ENCODE measurements at regions not wholly inside any gene's neighbourhood (a gene's known extent, or its start where the extent isn't known, plus 50 kb on each side); places are given as distances from the start of the nearest gene placed in this dataset.
A peak's percentile ranks its signal among the peaks of the same experiment; 100 is the strongest.
"Not testable (repeated sequence)": the region's sequence is repeated elsewhere in the genome, so short reads cannot be mapped to it uniquely, and the experiment has no call there.

DNA sequence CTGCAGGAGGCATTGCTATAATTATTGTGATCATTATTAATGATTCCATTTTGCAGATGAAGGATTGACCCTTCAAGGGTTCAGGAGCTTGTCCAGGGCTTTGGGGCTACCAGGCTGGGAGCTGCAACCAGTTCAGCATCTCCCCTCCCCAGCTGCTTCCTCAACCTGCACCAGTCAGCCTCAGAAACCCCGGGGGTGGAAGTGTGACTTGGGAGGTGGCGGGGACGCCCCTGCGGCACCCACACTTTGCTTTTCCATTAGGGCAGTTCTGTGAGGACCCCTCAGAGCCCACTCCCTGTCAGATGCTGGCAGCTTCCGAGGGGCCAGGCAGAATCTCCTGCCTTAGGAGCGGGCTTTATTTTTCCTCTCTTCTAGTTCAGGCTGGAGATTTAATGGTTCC is 85.6 kb downstream of the OLFM1 start:
- no peak overlapping the region for H3K4me3 Mint-ChIP-seq
- Histone ChIP-seq H3K4me3 (ENCODE audit: low read depth, low read length) (no peak overlapping the region), H3K9me3 (ENCODE audit: control insufficient read depth in 2 of 2, low read length in 2 of 2) (no peaks in the 10 kb centered on the region), H3K27me3 (ENCODE audit: control insufficient read depth, insufficient read depth, low read length) (no peaks in the 10 kb centered on the region), H3K27ac (ENCODE audit: insufficient read depth, low read length, poor library complexity, severe bottlenecking) (no peak overlapping the region), H3K4me1 (ENCODE audit: control insufficient read depth, insufficient read depth, low read length, poor library complexity, severe bottlenecking) (no peaks in the 10 kb centered on the region), H3K36me3 (ENCODE audit: control insufficient read depth, insufficient read depth, low read length) (no peaks in the 10 kb centered on the region)
- peaks cover 0 to 2% (median 0%) of the 10 kb centered on the region in 7 donors for H3K9me3 Mint-ChIP-seq
- ATAC-seq (ENCODE audit: low read depth in 2 of 2) = no peak
- no peaks in the 10 kb centered on the region for H3K36me3 Mint-ChIP-seq
- no peaks in the 10 kb centered on the region for H3K4me1 Mint-ChIP-seq
- DNase-seq = no peak
- H3K27me3 Mint-ChIP-seq = peaks cover 6% of the 10 kb centered on the region
- H3K27ac Mint-ChIP-seq = no peak overlapping the region

- H3K27me3 Mint-ChIP-seq = peaks cover 6% of the 10 kb centered on the region
- Histone ChIP-seq H3K4me1 (ENCODE audit: control insufficient read depth, insufficient read depth, low read length, poor library complexity, severe bottlenecking) (no peaks in the 10 kb centered on the region), H3K27ac (ENCODE audit: insufficient read depth, low read length, poor library complexity, severe bottlenecking) (no peak overlapping the region), H3K4me3 (ENCODE audit: low read depth, low read length) (no peak overlapping the region), H3K36me3 (ENCODE audit: control insufficient read depth, insufficient read depth, low read length) (no peaks in the 10 kb centered on the region), H3K27me3 (ENCODE audit: control insufficient read depth, insufficient read depth, low read length) (no peaks in the 10 kb centered on the region), H3K9me3 (ENCODE audit: control insufficient read depth in 2 of 2, low read length in 2 of 2) (no peaks in the 10 kb centered on the region)
- ATAC-seq (ENCODE audit: low read depth in 2 of 2) (no peak), DNase-seq (no peak)
- H3K4me3 Mint-ChIP-seq = no peak overlapping the region
- H3K4me1 Mint-ChIP-seq = no peaks in the 10 kb centered on the region
- H3K9me3 Mint-ChIP-seq = peaks cover 0 to 2% (median 0%) of the 10 kb centered on the region in 7 donors
- no peak overlapping the region for H3K27ac Mint-ChIP-seq
- no peaks in the 10 kb centered on the region for H3K36me3 Mint-ChIP-seq
Measured at GRCh38 chr9:135174248-135174647, 86.8 kb downstream of the OLFM1 start.

DNA sequence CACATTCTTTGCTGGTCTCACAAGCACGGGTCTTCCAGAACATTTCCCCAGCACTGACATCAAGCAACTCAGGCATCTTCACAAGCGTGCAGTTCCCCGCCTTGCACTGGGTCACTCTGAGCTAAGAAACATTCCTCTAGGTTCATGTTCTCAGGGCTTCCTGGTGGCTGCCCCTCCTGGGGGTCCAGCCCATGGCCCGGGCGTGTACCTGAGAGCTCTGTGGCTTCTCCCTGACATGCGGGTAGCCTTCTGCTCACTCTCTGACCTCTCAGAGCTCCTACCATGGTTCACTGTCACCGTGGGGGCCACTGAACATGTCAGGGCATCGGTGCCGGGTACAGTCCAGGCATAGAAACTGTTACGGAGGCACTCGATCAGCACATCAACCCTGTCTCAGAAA is 87.5 kb downstream of the OLFM1 start:
- Mint-ChIP-seq H3K27me3 (peaks cover 6% of the 10 kb centered on the region), H3K27ac (no peak overlapping the region), H3K4me1 (no peaks in the 10 kb centered on the region), H3K36me3 (no peaks in the 10 kb centered on the region), H3K4me3 (no peak overlapping the region), H3K9me3 (peaks cover 0 to 2% (median 0%) of the 10 kb centered on the region in 7 donors)
- Histone ChIP-seq H3K4me3 (ENCODE audit: low read depth, low read length) (no peak overlapping the region), H3K27ac (ENCODE audit: insufficient read depth, low read length, poor library complexity, severe bottlenecking) (no peak overlapping the region), H3K9me3 (ENCODE audit: control insufficient read depth in 2 of 2, low read length in 2 of 2) (no peaks in the 10 kb centered on the region), H3K27me3 (ENCODE audit: control insufficient read depth, insufficient read depth, low read length) (no peaks in the 10 kb centered on the region), H3K4me1 (ENCODE audit: control insufficient read depth, insufficient read depth, low read length, poor library complexity, severe bottlenecking) (no peaks in the 10 kb centered on the region), H3K36me3 (ENCODE audit: control insufficient read depth, insufficient read depth, low read length) (no peaks in the 10 kb centered on the region)
- ATAC-seq (ENCODE audit: low read depth in 2 of 2) (peak in 1 of 2 donors; percentile 17), DNase-seq (no peak)

GRCh38 chr9:135176284-135176683 is 88.8 kb downstream of the OLFM1 start:
- Histone ChIP-seq H3K27ac (ENCODE audit: insufficient read depth, low read length, poor library complexity, severe bottlenecking) (no peak overlapping the region), H3K4me3 (ENCODE audit: low read depth, low read length) (no peak overlapping the region), H3K9me3 (ENCODE audit: control insufficient read depth in 2 of 2, low read length in 2 of 2) (no peaks in the 10 kb centered on the region), H3K27me3 (ENCODE audit: control insufficient read depth, insufficient read depth, low read length) (no peaks in the 10 kb centered on the region), H3K36me3 (ENCODE audit: control insufficient read depth, insufficient read depth, low read length) (no peaks in the 10 kb centered on the region), H3K4me1 (ENCODE audit: control insufficient read depth, insufficient read depth, low read length, poor library complexity, severe bottlenecking) (no peaks in the 10 kb centered on the region)
- Mint-ChIP-seq H3K36me3 (no peaks in the 10 kb centered on the region), H3K9me3 (peaks cover 0 to 2% (median 0%) of the 10 kb centered on the region in 7 donors), H3K4me1 (no peaks in the 10 kb centered on the region), H3K4me3 (no peak overlapping the region), H3K27ac (no peak overlapping the region), H3K27me3 (no peaks in the 10 kb centered on the region)
- no peak for DNase-seq
- no peak for ATAC-seq (ENCODE audit: low read depth in 2 of 2)

- not testable (repeated sequence) for H3K9me3 ChIP-seq (ENCODE audit: control insufficient read depth in 2 of 2, low read length in 2 of 2); H3K4me1 Mint-ChIP-seq; DNase-seq; H3K36me3 Mint-ChIP-seq; H3K36me3 ChIP-seq (ENCODE audit: control insufficient read depth, insufficient read depth, low read length); H3K4me3 ChIP-seq (ENCODE audit: low read depth, low read length); H3K27me3 ChIP-seq (ENCODE audit: control insufficient read depth, insufficient read depth, low read length); H3K4me3 Mint-ChIP-seq; H3K27ac ChIP-seq (ENCODE audit: insufficient read depth, low read length, poor library complexity, severe bottlenecking); H3K27me3 Mint-ChIP-seq; ATAC-seq (ENCODE audit: low read depth in 2 of 2); H3K27ac Mint-ChIP-seq; H3K9me3 Mint-ChIP-seq; H3K4me1 ChIP-seq (ENCODE audit: control insufficient read depth, insufficient read depth, low read length, poor library complexity, severe bottlenecking)
Measured at GRCh38 chr9:135177562-135177961, 90.1 kb downstream of the OLFM1 start.

DNA sequence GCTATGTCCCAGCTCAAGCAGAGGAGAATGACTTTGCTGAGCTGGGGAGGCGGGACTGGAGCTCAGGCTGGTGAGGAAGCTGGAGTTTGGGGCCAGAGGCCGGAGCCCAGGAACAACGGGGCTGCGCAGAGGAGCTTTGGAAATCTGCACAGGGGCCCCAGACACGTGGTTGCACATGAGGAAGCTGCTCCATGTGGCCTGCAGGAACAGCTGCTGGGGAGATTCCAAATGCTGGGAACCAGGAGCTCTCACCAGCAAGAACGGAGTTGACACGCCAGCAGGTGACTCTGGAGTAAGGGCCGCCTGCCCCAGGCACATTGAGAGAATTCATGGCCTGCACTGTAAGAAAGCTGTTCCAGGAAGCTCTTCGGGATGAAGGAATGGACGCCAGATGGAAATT is 91.0 kb downstream of the OLFM1 start:
- Histone ChIP-seq H3K27me3 (ENCODE audit: control insufficient read depth, insufficient read depth, low read length) (no peaks in the 10 kb centered on the region), H3K4me1 (ENCODE audit: control insufficient read depth, insufficient read depth, low read length, poor library complexity, severe bottlenecking) (no peaks in the 10 kb centered on the region), H3K9me3 (ENCODE audit: control insufficient read depth in 2 of 2, low read length in 2 of 2) (no peaks in the 10 kb centered on the region), H3K4me3 (ENCODE audit: low read depth, low read length) (no peak overlapping the region), H3K27ac (ENCODE audit: insufficient read depth, low read length, poor library complexity, severe bottlenecking) (no peak overlapping the region), H3K36me3 (ENCODE audit: control insufficient read depth, insufficient read depth, low read length) (no peaks in the 10 kb centered on the region)
- ATAC-seq (ENCODE audit: low read depth in 2 of 2) (no peak), DNase-seq (no peak)
- H3K4me1 Mint-ChIP-seq = no peaks in the 10 kb centered on the region
- H3K4me3 Mint-ChIP-seq = no peak overlapping the region
- H3K27ac Mint-ChIP-seq = no peak overlapping the region
- H3K27me3 Mint-ChIP-seq = no peaks in the 10 kb centered on the region
- H3K36me3 Mint-ChIP-seq = no peaks in the 10 kb centered on the region
- H3K9me3 Mint-ChIP-seq = no peaks in the 10 kb centered on the region

DNA sequence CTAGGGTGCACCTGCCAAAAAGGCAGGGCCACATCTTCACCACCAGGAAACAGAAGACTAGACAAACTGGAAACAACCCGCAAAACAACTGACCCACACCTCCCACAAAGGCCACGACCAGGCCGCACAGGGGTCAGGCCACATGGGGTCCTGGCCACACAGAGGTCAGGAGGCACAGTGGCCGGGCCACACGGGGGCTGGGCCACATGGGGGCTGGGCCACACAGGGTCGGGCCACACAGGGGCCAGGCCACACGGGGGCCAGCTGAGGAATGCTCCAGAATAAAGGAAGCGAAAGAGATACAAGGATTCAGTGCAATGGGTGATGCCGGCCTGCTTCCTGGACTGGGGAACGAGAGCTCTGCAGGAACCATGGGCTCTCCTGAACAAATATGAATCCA is 91.6 kb downstream of the OLFM1 start:
- no peaks in the 10 kb centered on the region for H3K27me3 Mint-ChIP-seq
- H3K36me3 Mint-ChIP-seq = no peaks in the 10 kb centered on the region
- Histone ChIP-seq H3K27me3 (ENCODE audit: control insufficient read depth, insufficient read depth, low read length) (no peaks in the 10 kb centered on the region), H3K36me3 (ENCODE audit: control insufficient read depth, insufficient read depth, low read length) (no peaks in the 10 kb centered on the region), H3K4me3 (ENCODE audit: low read depth, low read length) (no peak overlapping the region), H3K4me1 (ENCODE audit: control insufficient read depth, insufficient read depth, low read length, poor library complexity, severe bottlenecking) (no peaks in the 10 kb centered on the region), H3K9me3 (ENCODE audit: control insufficient read depth in 2 of 2, low read length in 2 of 2) (no peaks in the 10 kb centered on the region), H3K27ac (ENCODE audit: insufficient read depth, low read length, poor library complexity, severe bottlenecking) (no peak overlapping the region)
- no peak for ATAC-seq (ENCODE audit: low read depth in 2 of 2)
- no peak overlapping the region for H3K27ac Mint-ChIP-seq
- no peaks in the 10 kb centered on the region for H3K9me3 Mint-ChIP-seq
- DNase-seq = no peak
- no peak overlapping the region for H3K4me3 Mint-ChIP-seq
- no peaks in the 10 kb centered on the region for H3K4me1 Mint-ChIP-seq

GRCh38 chr9:135179976-135180375 is 92.5 kb downstream of the OLFM1 start:
- Histone ChIP-seq H3K4me3 (ENCODE audit: low read depth, low read length) (no peak overlapping the region), H3K4me1 (ENCODE audit: control insufficient read depth, insufficient read depth, low read length, poor library complexity, severe bottlenecking) (no peaks in the 10 kb centered on the region), H3K36me3 (ENCODE audit: control insufficient read depth, insufficient read depth, low read length) (no peaks in the 10 kb centered on the region), H3K9me3 (ENCODE audit: control insufficient read depth in 2 of 2, low read length in 2 of 2) (no peaks in the 10 kb centered on the region), H3K27ac (ENCODE audit: insufficient read depth, low read length, poor library complexity, severe bottlenecking) (no peak overlapping the region), H3K27me3 (ENCODE audit: control insufficient read depth, insufficient read depth, low read length) (no peaks in the 10 kb centered on the region)
- Mint-ChIP-seq H3K4me1 (no peaks in the 10 kb centered on the region), H3K36me3 (no peaks in the 10 kb centered on the region), H3K27ac (no peak overlapping the region), H3K27me3 (no peaks in the 10 kb centered on the region), H3K9me3 (no peaks in the 10 kb centered on the region), H3K4me3 (no peak overlapping the region)
- ATAC-seq (ENCODE audit: low read depth in 2 of 2) (no peak), DNase-seq (no peak)
